Left cardiac atrium (tissue), 4 donors: ENCODE measurements at regions not wholly inside any gene's neighbourhood (a gene's known extent, or its start where the extent isn't known, plus 50 kb on each side); places are given as distances from the start of the nearest gene placed in this dataset.

Experiments used
- ATAC-seq, 2 donors: fragments of 200-7000 bp; cut with Tn5 transposase; one replicate each; pipeline ENCODE4 v1.9.1; 2020; ENCODE audit warnings: mild to moderate bottlenecking in 2 of 2, moderate library complexity in 2 of 2
- DNase-seq: peaks from one replicate; pipeline ENCODE4 v3.0.0-alpha.2; 2020
- intact Hi-C, 2 donors: fragments of 100-400 bp; cut with DNase I; formaldehyde crosslinking; loops; one replicate each; pipeline versions ENCODE4 v1.14.1 to v1.15.1; 2022 to 2023
- donor health status: DM: no; HTN: yes; CAD: no.
- donor health status: DM: no; HTN: yes; CAD: no; lungs with severe emphysema.
- donor health status: DM: yes; HTN: yes; CAD: no.
- donor health status: Dilated cardiomyopathy.

DNA sequence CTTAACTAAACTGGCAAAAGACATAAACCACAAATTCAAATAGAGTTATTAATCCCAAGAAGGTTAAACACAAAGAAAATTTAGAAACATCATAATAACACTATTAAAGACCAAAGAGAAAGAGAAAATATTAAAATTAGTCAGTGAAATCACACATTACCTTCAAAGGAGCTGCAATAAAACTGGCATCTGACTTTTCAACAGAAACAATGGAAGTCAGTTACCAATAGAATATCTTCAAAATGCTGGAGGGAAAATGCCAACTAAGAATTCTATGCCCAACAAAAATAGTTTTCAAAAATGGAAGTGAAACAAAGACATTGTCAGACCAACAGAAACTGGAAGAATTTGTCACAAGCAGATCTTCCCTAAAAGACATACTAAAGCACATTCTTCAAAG is 68.7 kb upstream of the RNF7 start:
- intact Hi-C loops: no loop called here
- ATAC-seq (no peak), DNase-seq (no peak)

DNA sequence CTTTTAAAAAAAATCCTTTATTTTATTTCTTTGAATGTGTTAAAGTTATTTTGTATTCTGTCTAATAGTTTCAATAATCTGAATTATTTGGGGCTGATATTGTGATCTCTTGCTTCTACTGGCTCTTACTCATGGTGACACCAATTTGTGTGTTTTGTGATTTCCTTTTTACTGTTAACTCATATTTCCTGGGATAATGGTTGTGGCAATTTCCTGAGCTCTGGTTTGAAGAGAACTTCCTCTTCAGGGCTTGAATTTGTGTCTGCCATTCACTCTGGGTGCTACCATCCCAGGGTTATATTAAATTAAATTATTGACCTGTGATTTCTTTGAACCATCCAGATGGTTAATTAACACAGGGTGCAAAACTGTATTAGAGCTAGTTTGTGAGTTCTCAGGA is 60.4 kb upstream of the RNF7 start:
- intact Hi-C loops: no loop called here
- DNase-seq: no peak
- no peak for ATAC-seq

- DNase-seq: no peak
- intact Hi-C loops: no loop called here
- ATAC-seq: no peak
Observed at GRCh38 chr3:141680620-141681389, 57.3 kb upstream of the RNF7 start.

- ATAC-seq: no peak
- DNase-seq: no peak
- intact Hi-C loops: no loop called here
Observed at GRCh38 chr3:141681390-141681780, 56.7 kb upstream of the RNF7 start.

GRCh38 chr3:141682007-141682406 is 56.1 kb upstream of the RNF7 start:
- ATAC-seq: no peak
- intact Hi-C loops: no loop called here

DNA sequence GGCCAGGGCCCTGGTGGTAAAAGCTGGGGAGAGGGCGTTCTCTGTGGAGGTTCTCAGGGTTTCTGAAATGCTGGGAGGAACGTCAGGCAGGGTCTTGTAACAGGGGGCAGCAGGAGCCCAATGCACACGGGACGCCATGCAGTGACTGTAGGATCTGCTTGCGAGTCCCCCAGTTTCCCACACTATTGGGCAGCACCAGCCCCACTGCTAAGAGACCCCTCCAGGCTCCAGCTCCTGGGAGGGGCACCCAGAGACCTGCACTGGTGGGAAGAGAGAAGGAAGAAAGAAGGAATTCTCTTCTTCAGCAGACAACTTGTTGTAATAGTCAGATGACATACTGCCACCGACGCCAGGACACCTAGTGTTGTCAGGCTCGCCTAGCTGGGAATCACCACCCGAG is 55.2 kb upstream of the RNF7 start:
- no peak for DNase-seq
- intact Hi-C loops: no loop called here
- no peak for ATAC-seq

More at GRCh38 chr3:141682007-141682406, 56.1 kb upstream of the RNF7 start:
- no peak for DNase-seq

DNA sequence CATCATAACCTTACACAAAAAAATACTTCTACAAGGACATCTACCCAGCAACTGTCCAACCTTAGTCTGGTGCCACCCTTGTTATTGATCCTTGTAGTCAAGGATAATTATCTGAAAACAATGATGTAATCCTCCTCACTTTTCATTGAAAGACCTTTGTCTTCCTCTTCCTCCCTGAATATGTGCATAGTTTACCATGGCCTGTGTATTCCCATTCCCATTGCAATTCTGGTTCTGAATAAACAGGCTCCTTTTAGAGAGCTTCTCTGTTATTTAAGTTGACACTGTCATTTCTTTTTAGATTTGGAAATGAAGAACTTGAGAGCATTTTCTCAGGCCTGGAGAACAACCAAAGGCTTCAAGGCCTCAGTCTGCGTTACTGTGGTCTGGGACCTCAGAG is 53.3 kb upstream of the RNF7 start:
- ATAC-seq (no peak), DNase-seq (no peak)
- intact Hi-C loops: no loop called here

GRCh38 chr3:141686466-141687291 is 51.4 kb upstream of the RNF7 start:
- intact Hi-C loops: no loop called here
- ATAC-seq: peak; percentile 97 to 98
- peak; percentile 79 for DNase-seq
